Neural cell (in vitro differentiated cells): ENCODE measurements at regions not wholly inside any gene's neighbourhood (a gene's known extent, or its start where the extent isn't known, plus 50 kb on each side); places are given as distances from the start of the nearest gene placed in this dataset.

Source experiments
- H2AFZ ChIP-seq: fragments of 200-600, 300-800 bp; sonication (generic), shearing (Covaris generic); 2 replicates; pipeline ENCODE4 v1.6.0; 2014; ENCODE audit warnings: low read depth, mild to moderate bottlenecking, antibody characterized with exemption, low read length, moderate library complexity
- H3F3A ChIP-seq: fragments of 200-600 bp; shearing (Covaris generic); 2 replicates; pipeline ENCODE4 v1.6.1; 2016; ENCODE audit warnings: mild to moderate bottlenecking, moderate library complexity, mixed read lengths, antibody characterized with exemption, low read length; ENCODE audit not compliant: insufficient read depth, poor library complexity, severe bottlenecking
- H3K27ac ChIP-seq: fragments of 200-600, 300-800 bp; sonication (generic), shearing (Covaris generic); 2 replicates; pipeline ENCODE4 v1.5.1; 2014; ENCODE audit warnings: mild to moderate bottlenecking, low read length, moderate library complexity
- H3K27me3 ChIP-seq: fragments of 300-800, 200-600 bp; sonication (generic), shearing (Covaris generic); 2 replicates; pipeline ENCODE4 v1.6.0; 2014; ENCODE audit warnings: mild to moderate bottlenecking, low read depth, low read length, moderate library complexity; ENCODE audit not compliant: insufficient read depth
- H3K36me3 ChIP-seq: fragments of 300-800, 200-600 bp; sonication (generic), shearing (Covaris generic); 2 replicates; pipeline ENCODE4 v1.5.1; 2014; ENCODE audit warnings: mild to moderate bottlenecking, antibody characterized with exemption, low read length, moderate library complexity; ENCODE audit not compliant: insufficient read depth
- H3K4me2 ChIP-seq: fragments of 300-800, 200-600 bp; sonication (generic), shearing (Covaris generic); 2 replicates; pipeline ENCODE4 v1.6.0; 2014; ENCODE audit warnings: mild to moderate bottlenecking, low read length
- H3K4me3 ChIP-seq: fragments of 300-800, 200-600 bp; sonication (generic), shearing (Covaris generic); 2 replicates; pipeline ENCODE4 v1.5.1; 2014; ENCODE audit warnings: mild to moderate bottlenecking, low read length, moderate library complexity
- H3K79me2 ChIP-seq: fragments of 200-600 bp; shearing (Covaris generic); replicated peaks from 2 replicates; pipeline ENCODE4 v1.6.0; 2014; ENCODE audit warnings: mild to moderate bottlenecking, low read length, moderate library complexity; ENCODE audit not compliant: insufficient read depth
- H3K9ac ChIP-seq: fragments of 300-800, 200-600 bp; sonication (generic), shearing (Covaris generic); 2 replicates; pipeline ENCODE4 v1.6.1; 2016; ENCODE audit warnings: mild to moderate bottlenecking, low read length, mixed read lengths
- H3K9me2 ChIP-seq: fragments of 200-600 bp; shearing (Covaris generic); 2 replicates; pipeline ENCODE4 v1.6.1; 2016; ENCODE audit warnings: mild to moderate bottlenecking, low read length, mixed read lengths; ENCODE audit not compliant: insufficient read depth
- H3K9me3 ChIP-seq: fragments of 200-600, 300-800 bp; sonication (generic), shearing (Covaris generic); 2 replicates; pipeline ENCODE4 v1.6.1; 2016; ENCODE audit warnings: mild to moderate bottlenecking, mixed run types, low read length, moderate library complexity, mixed read lengths
- H4K20me1 ChIP-seq: fragments of 200-600 bp; shearing (Covaris generic); 2 replicates; pipeline ENCODE4 v1.6.1; 2016; ENCODE audit warnings: mild to moderate bottlenecking, mixed run types; ENCODE audit not compliant: insufficient read depth
- CTCF ChIP-seq: fragments of 450-650 bp; IDR thresholded peaks from 2 replicates; pipeline ENCODE4 v1.5.1; 2014; ENCODE audit warnings: antibody characterized with exemption, mild to moderate bottlenecking, moderate library complexity; ENCODE audit not compliant: poor library complexity, severe bottlenecking
- EP300 ChIP-seq: fragments of 450-650 bp; conservative IDR thresholded peaks from 2 replicates; pipeline ENCODE4 v1.6.1; 2014; ENCODE audit warnings: antibody characterized with exemption, mild to moderate bottlenecking, moderate library complexity; ENCODE audit not compliant: poor library complexity, severe bottlenecking
- EZH2 ChIP-seq: fragments of 200-600, 300-800 bp; shearing (Covaris generic), sonication (generic); IDR thresholded peaks from 2 replicates; pipeline ENCODE4 v1.6.1; 2014; ENCODE audit warnings: antibody characterized with exemption, low read length, borderline replicate concordance, mild to moderate bottlenecking; ENCODE audit not compliant: insufficient read depth, poor library complexity, severe bottlenecking
- MXI1 ChIP-seq: fragments of 450-650 bp; conservative IDR thresholded peaks from 2 replicates; pipeline ENCODE4 v1.6.1; 2014; ENCODE audit warnings: antibody characterized with exemption, mild to moderate bottlenecking; ENCODE audit not compliant: poor library complexity, severe bottlenecking
- POLR2AphosphoS5 ChIP-seq: IDR thresholded peaks from 2 replicates; pipeline ENCODE4 v1.6.1; 2012
- RAD21 ChIP-seq: fragments of 450-650 bp; conservative IDR thresholded peaks from 2 replicates; pipeline ENCODE4 v1.6.1; 2014; ENCODE audit warnings: antibody characterized with exemption, mild to moderate bottlenecking, moderate library complexity
- SMC3 ChIP-seq: fragments of 450-650 bp; conservative IDR thresholded peaks from 2 replicates; pipeline ENCODE4 v1.6.1; 2014; ENCODE audit warnings: antibody characterized with exemption, mild to moderate bottlenecking, moderate library complexity; ENCODE audit not compliant: poor library complexity
- TAF1 ChIP-seq: IDR thresholded peaks from 2 replicates; pipeline ENCODE4 v1.6.1; 2012; ENCODE audit warnings: low read depth
- TF ChIP-seq, protein P1 (sequence below): IDR thresholded peaks from 2 replicates; pipeline ENCODE4 v1.6.1; 2012; ENCODE audit warnings: borderline replicate concordance

DNA sequence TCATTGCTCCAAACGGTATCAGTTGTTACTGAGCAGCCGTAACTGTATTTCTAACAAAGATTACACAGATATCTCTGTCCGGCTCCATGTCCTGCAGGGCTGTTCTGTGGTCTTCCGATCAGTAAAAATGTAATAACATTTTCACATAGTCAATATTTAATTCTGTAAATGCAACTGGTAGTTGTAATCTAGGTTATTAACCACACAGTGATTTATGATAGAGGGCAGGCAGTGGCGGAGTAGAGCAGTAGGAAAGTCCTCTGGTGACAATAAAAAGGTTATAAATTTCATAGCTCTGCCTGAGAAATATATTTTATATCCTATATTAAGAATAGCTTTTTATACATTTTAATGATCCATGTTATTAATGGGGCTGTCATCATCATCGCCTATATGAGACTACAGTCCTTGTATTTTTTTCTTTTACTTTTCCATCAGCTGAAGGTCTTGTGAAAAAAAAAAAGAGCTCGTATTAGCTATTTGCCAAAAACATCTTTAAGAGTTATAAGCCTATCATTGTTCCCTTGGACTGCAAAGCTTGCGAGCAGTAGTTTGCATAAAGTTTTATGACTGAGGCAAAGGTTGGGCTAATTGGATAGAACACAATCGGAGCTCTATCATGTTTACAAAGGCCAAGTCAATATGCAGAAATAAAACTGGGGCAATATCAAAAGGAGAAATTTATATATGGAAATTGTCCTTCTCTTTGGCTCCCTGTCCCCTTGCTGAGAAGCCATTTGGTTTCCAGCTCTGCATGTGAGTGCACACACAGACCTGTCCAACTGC lies 648.0 kb downstream of the IRX1 start:
- no peak overlapping the region for H3K4me2 ChIP-seq
- no peaks in the 10 kb centered on the region for H3K9me2 ChIP-seq
- no peak overlapping the region for H3K9ac ChIP-seq
- H3K27ac ChIP-seq = no peak overlapping the region
- H3K9me3 ChIP-seq = no peaks in the 10 kb centered on the region
- TF ChIP-seq RAD21 (no peak), SMC3 (no peak), MXI1 (no peak), EP300 (no peak), TAF1 (no peak), EZH2 (no peak), CTCF (no peak)
- TF ChIP-seq, protein P1, sequence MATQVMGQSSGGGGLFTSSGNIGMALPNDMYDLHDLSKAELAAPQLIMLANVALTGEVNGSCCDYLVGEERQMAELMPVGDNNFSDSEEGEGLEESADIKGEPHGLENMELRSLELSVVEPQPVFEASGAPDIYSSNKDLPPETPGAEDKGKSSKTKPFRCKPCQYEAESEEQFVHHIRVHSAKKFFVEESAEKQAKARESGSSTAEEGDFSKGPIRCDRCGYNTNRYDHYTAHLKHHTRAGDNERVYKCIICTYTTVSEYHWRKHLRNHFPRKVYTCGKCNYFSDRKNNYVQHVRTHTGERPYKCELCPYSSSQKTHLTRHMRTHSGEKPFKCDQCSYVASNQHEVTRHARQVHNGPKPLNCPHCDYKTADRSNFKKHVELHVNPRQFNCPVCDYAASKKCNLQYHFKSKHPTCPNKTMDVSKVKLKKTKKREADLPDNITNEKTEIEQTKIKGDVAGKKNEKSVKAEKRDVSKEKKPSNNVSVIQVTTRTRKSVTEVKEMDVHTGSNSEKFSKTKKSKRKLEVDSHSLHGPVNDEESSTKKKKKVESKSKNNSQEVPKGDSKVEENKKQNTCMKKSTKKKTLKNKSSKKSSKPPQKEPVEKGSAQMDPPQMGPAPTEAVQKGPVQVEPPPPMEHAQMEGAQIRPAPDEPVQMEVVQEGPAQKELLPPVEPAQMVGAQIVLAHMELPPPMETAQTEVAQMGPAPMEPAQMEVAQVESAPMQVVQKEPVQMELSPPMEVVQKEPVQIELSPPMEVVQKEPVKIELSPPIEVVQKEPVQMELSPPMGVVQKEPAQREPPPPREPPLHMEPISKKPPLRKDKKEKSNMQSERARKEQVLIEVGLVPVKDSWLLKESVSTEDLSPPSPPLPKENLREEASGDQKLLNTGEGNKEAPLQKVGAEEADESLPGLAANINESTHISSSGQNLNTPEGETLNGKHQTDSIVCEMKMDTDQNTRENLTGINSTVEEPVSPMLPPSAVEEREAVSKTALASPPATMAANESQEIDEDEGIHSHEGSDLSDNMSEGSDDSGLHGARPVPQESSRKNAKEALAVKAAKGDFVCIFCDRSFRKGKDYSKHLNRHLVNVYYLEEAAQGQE = no peak
- H2AFZ ChIP-seq = no peak overlapping the region
- no peaks in the 10 kb centered on the region for H4K20me1 ChIP-seq
- no peaks in the 10 kb centered on the region for H3K79me2 ChIP-seq
- H3K36me3 ChIP-seq = no peaks in the 10 kb centered on the region
- no peaks in the 10 kb centered on the region for H3K27me3 ChIP-seq
- no peaks in the 10 kb centered on the region for H3F3A ChIP-seq
- H3K4me3 ChIP-seq = no peak overlapping the region

DNA sequence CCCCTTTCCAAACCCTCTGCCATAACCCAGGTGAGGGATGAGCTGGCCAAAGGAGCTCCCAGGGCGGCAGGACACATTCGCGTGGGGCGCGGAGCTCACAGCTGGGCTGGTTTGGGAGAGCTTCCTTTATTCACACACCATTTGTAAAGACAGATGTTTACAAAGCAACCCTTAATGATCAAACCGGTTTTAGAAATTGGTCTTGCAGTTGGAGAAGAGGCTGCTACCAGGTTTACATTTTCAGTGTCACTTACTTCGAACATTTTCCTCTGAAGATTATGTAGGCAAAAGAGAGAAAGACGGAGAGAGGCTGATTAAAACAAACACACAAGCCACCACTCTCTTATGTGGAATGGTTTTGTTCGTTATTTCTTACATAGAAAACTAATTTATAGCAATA lies 648.7 kb downstream of the IRX1 start:
- H3K9ac ChIP-seq = no peak overlapping the region
- no peaks in the 10 kb centered on the region for H3K27me3 ChIP-seq
- H3K9me2 ChIP-seq = no peaks in the 10 kb centered on the region
- H3K79me2 ChIP-seq = no peaks in the 10 kb centered on the region
- H3K9me3 ChIP-seq = no peaks in the 10 kb centered on the region
- H3K4me2 ChIP-seq = no peak overlapping the region
- H4K20me1 ChIP-seq = no peaks in the 10 kb centered on the region
- H2AFZ ChIP-seq = no peak overlapping the region
- no peaks in the 10 kb centered on the region for H3F3A ChIP-seq
- no peak overlapping the region for H3K4me3 ChIP-seq
- TF ChIP-seq TAF1 = no peak
- TF ChIP-seq CTCF = no peak
- no peak for TF ChIP-seq MXI1
- TF ChIP-seq SMC3 = no peak
- no peak for TF ChIP-seq EZH2
- TF ChIP-seq RAD21 = no peak
- TF ChIP-seq, protein P1 = no peak
- no peak for TF ChIP-seq EP300
- TF ChIP-seq POLR2AphosphoS5 = no peak
- H3K27ac ChIP-seq = no peak overlapping the region
- H3K36me3 ChIP-seq = no peaks in the 10 kb centered on the region
